ENCODE measurements at regions not wholly inside any gene's neighbourhood (a gene's known extent, or its start where the extent isn't known, plus 50 kb on each side); places are given as distances from the start of the nearest gene placed in this dataset.

DNA sequence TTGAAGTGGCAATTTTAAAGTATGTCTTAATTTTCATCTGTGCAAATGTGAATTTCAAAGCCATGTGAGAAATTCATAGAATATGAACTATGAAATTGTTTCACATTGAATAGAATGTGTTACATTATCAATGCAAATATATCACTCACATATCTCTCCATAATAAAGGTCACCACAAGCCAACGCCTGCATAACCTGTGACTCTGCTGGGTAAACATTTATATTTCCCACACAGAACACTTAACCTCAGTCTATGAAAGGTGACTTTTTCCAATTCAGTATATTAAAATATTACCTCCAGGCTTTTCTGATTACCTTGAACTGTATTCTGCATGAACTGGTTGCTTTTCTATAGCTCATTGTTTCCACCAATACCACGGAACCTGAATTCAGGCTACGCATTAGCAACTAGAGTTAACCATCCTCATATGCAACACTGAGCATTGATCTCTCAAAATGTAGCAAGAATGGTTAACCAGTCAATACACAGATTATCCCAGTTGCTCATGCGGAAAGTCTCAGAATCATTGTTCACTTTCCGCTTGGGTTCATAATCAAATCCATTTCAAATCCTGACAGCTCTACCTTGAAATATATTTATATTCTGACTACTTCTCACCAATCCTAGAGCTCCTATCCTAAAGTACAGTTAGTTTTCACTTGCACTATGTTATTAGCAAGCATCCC, 126.6 kb upstream of the TYRP1 start:
- Histone ChIP-seq H3K27me3 (ENCODE audit: control insufficient read depth, insufficient read depth, low read length) (no peaks in the 10 kb centered on the region), H3K36me3 (ENCODE audit: control insufficient read depth, insufficient read depth, low read length) (no peaks in the 10 kb centered on the region), H3K4me3 (ENCODE audit: low read depth, low read length) (no peak overlapping the region)
- ChIA-PET CTCF (no interaction called here), POLR2A (no interaction called here)
- TF ChIP-seq, protein P1, sequence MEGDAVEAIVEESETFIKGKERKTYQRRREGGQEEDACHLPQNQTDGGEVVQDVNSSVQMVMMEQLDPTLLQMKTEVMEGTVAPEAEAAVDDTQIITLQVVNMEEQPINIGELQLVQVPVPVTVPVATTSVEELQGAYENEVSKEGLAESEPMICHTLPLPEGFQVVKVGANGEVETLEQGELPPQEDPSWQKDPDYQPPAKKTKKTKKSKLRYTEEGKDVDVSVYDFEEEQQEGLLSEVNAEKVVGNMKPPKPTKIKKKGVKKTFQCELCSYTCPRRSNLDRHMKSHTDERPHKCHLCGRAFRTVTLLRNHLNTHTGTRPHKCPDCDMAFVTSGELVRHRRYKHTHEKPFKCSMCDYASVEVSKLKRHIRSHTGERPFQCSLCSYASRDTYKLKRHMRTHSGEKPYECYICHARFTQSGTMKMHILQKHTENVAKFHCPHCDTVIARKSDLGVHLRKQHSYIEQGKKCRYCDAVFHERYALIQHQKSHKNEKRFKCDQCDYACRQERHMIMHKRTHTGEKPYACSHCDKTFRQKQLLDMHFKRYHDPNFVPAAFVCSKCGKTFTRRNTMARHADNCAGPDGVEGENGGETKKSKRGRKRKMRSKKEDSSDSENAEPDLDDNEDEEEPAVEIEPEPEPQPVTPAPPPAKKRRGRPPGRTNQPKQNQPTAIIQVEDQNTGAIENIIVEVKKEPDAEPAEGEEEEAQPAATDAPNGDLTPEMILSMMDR (IDR thresholded peaks at IDR 0.05; ENCODE audit: insufficient read depth, low read depth, low read length): no peak
- no peak for DNase-seq (ENCODE audit: low read depth)

DNA sequence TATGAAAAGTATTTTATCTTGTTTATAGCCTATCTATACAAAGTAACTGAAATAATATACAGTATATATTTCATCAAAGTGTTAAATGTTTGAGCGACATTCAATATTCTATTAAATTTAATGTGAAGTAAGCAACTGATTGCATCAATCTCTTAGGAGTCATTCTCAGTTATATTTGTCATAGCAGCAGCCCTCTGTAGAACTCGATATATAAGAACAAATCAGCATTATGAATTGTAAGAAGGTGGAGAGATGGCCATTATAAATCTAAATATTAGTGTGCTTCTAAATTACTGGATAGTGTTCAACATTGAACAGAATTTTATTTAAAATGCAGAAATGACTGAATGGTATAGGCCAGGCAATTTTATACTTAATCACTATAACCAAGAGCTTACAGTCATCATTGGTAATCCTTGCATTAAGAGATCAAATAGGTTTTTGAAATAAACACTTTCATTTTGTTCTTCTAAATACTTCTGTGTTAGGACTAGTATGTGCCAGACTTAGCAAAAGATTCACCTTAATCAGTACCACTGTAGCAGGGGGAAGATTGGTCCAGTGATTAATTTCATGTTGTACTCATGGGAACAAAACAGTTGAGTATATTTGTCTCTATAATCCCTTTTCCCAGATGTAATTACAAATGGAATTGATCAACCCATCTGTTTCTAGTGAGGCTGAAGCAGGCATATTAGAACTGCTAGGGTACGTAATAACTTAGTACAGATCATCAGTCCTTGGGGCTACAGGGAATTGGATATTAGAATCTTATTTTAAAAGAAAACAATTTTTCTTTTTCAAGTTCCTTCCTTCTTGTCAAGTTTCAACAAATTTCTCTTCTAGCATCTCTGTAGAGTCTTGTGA, 108.3 kb upstream of the TYRP1 start:
- no peak overlapping the region for H3K4me3 ChIP-seq (ENCODE audit: low read depth, low read length)
- POLR2A ChIA-PET: no interaction called here
- no peaks in the 10 kb centered on the region for H3K36me3 ChIP-seq (ENCODE audit: control insufficient read depth, insufficient read depth, low read length)
- TF ChIP-seq, protein P1 (IDR thresholded peaks at IDR 0.05; ENCODE audit: insufficient read depth, low read depth, low read length): no peak
- no peak for DNase-seq (ENCODE audit: low read depth)
- H3K27me3 ChIP-seq (ENCODE audit: control insufficient read depth, insufficient read depth, low read length): no peaks in the 10 kb centered on the region
- CTCF ChIA-PET: no interaction called here

GRCh38 chr9:12595400-12595799, 97.8 kb upstream of the TYRP1 start:
- CTCF ChIA-PET: no interaction called here
- POLR2A ChIA-PET: no interaction called here
- TF ChIP-seq, protein P1 (IDR thresholded peaks at IDR 0.05; ENCODE audit: insufficient read depth, low read depth, low read length): no peak

DNA sequence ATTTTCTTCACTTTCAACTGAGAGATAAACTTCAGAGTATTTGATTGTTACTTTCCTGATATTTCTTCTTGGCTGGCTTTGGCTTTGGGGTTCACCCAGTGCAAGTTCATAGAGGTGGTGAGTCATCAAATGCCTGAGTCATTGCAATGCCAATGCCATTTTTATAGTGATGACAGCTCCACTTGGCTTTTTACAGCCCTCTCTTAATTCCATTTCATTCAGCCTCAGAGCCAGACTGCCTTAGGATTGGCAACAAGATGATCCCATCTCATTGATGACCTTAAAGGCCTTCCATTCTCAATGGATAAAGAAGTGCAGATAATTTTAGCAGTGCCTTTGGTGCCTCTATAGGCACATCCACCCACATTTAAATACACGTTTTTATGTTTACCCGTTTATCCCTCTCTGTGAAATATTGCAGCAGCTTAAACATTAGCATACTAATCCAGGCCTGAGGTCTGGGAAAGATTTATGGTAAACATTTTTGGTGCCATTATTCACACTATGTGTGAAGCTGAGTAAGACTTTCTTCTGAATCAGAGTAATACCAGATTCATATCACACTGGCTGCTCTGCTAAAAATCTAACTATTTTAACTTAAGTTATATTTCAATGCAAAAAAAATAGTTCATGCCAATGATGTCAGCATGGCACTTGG, 88.9 kb upstream of the TYRP1 start:
- CTCF ChIA-PET: interaction anchor here (1.5 kb wide), 1 partner anchor 114 kb away, joined by 3 read pairs; no protein-coding TSS in a partner anchor
- Histone ChIP-seq H3K36me3 (ENCODE audit: control insufficient read depth, insufficient read depth, low read length) (no peaks in the 10 kb centered on the region), H3K4me3 (ENCODE audit: low read depth, low read length) (no peak overlapping the region), H3K27me3 (ENCODE audit: control insufficient read depth, insufficient read depth, low read length) (no peaks in the 10 kb centered on the region)
- POLR2A ChIA-PET: no interaction called here
- TF ChIP-seq, protein P1 (IDR thresholded peaks at IDR 0.05; ENCODE audit: insufficient read depth, low read depth, low read length): no peak
- DNase-seq (ENCODE audit: low read depth): no peak

More at GRCh38 chr9:12595400-12595799, 97.8 kb upstream of the TYRP1 start:
- no peak for DNase-seq (ENCODE audit: low read depth)
- Histone ChIP-seq H3K36me3 (ENCODE audit: control insufficient read depth, insufficient read depth, low read length) (no peaks in the 10 kb centered on the region), H3K27me3 (ENCODE audit: control insufficient read depth, insufficient read depth, low read length) (no peaks in the 10 kb centered on the region), H3K4me3 (ENCODE audit: low read depth, low read length) (no peak overlapping the region)

GRCh38 chr9:12612211-12612770, 80.9 kb upstream of the TYRP1 start:
- DNase-seq (ENCODE audit: low read depth): no peak
- H3K4me3 ChIP-seq (ENCODE audit: low read depth, low read length): no peak overlapping the region
- no peaks in the 10 kb centered on the region for H3K36me3 ChIP-seq (ENCODE audit: control insufficient read depth, insufficient read depth, low read length)
- TF ChIP-seq, protein P1 (IDR thresholded peaks at IDR 0.05; ENCODE audit: insufficient read depth, low read depth, low read length): no peak
- H3K27me3 ChIP-seq (ENCODE audit: control insufficient read depth, insufficient read depth, low read length): no peaks in the 10 kb centered on the region
- ChIA-PET POLR2A (no interaction called here), CTCF (no interaction called here)
